ENCODE measurements at regions not wholly inside any gene's neighbourhood (a gene's known extent, or its start where the extent isn't known, plus 50 kb on each side); places are given as distances from the start of the nearest gene placed in this dataset.

DNA sequence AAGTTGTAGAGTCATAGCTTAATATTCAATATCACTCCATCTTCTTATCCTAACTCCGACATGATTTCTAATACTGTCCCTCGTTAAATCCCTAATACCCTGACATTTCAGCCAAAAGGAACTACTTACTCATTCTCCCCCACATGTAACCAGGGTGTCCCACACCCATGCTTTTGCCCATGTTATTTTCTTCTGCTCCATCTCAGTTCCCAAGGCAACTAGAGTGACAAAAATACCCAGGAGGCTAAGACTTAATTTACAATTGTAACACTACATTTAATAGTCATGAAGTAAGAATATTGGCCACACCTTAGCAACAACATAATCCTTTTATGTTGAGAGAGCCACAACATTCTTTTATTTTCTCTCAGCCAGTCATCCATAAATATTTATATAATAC is 248.5 kb upstream of the TGFBR2 start:
- Mint-ChIP-seq H3K27me3 (ENCODE audit: insufficient read depth, low read depth, poor library complexity) (no peaks in the 10 kb centered on the region), H3K27ac (no peak overlapping the region; the same call in 1 of the 2 replicates), H3K9me3 (no peaks in the 10 kb centered on the region), H3K4me3 (no peak overlapping the region), H3K4me1 (peaks cover 2% of the 10 kb centered on the region; the same call in 2 of the 3 replicates), H3K36me3 (ENCODE audit: low read depth) (no peaks in the 10 kb centered on the region)
- TF ChIP-seq, protein P1, sequence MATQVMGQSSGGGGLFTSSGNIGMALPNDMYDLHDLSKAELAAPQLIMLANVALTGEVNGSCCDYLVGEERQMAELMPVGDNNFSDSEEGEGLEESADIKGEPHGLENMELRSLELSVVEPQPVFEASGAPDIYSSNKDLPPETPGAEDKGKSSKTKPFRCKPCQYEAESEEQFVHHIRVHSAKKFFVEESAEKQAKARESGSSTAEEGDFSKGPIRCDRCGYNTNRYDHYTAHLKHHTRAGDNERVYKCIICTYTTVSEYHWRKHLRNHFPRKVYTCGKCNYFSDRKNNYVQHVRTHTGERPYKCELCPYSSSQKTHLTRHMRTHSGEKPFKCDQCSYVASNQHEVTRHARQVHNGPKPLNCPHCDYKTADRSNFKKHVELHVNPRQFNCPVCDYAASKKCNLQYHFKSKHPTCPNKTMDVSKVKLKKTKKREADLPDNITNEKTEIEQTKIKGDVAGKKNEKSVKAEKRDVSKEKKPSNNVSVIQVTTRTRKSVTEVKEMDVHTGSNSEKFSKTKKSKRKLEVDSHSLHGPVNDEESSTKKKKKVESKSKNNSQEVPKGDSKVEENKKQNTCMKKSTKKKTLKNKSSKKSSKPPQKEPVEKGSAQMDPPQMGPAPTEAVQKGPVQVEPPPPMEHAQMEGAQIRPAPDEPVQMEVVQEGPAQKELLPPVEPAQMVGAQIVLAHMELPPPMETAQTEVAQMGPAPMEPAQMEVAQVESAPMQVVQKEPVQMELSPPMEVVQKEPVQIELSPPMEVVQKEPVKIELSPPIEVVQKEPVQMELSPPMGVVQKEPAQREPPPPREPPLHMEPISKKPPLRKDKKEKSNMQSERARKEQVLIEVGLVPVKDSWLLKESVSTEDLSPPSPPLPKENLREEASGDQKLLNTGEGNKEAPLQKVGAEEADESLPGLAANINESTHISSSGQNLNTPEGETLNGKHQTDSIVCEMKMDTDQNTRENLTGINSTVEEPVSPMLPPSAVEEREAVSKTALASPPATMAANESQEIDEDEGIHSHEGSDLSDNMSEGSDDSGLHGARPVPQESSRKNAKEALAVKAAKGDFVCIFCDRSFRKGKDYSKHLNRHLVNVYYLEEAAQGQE (IDR thresholded peaks at IDR 0.05; ENCODE audit: unreplicated experiment) = no peak
- TF ChIP-seq EZH2 (IDR thresholded peaks at IDR 0.05; ENCODE audit: low read depth, unreplicated experiment) = no peak
- TF ChIP-seq CREB1 (CRISPR knock-in tag; IDR thresholded peaks at IDR 0.05; ENCODE audit: low read depth) = no peak
- TF ChIP-seq POLR2AphosphoS5 (IDR thresholded peaks at IDR 0.05; ENCODE audit: low read depth) = no peak
- TF ChIP-seq, protein P2, sequence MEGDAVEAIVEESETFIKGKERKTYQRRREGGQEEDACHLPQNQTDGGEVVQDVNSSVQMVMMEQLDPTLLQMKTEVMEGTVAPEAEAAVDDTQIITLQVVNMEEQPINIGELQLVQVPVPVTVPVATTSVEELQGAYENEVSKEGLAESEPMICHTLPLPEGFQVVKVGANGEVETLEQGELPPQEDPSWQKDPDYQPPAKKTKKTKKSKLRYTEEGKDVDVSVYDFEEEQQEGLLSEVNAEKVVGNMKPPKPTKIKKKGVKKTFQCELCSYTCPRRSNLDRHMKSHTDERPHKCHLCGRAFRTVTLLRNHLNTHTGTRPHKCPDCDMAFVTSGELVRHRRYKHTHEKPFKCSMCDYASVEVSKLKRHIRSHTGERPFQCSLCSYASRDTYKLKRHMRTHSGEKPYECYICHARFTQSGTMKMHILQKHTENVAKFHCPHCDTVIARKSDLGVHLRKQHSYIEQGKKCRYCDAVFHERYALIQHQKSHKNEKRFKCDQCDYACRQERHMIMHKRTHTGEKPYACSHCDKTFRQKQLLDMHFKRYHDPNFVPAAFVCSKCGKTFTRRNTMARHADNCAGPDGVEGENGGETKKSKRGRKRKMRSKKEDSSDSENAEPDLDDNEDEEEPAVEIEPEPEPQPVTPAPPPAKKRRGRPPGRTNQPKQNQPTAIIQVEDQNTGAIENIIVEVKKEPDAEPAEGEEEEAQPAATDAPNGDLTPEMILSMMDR (conservative IDR thresholded peaks at IDR 0.05; ENCODE audit: low read depth in 2 of 2) = no peak
- TF ChIP-seq NANOG (IDR thresholded peaks at IDR 0.05; ENCODE audit: borderline replicate concordance) = no peak
- no peak for TF ChIP-seq ZNF114 (CRISPR knock-in tag; IDR thresholded peaks at IDR 0.05)
- TF ChIP-seq, protein P3, sequence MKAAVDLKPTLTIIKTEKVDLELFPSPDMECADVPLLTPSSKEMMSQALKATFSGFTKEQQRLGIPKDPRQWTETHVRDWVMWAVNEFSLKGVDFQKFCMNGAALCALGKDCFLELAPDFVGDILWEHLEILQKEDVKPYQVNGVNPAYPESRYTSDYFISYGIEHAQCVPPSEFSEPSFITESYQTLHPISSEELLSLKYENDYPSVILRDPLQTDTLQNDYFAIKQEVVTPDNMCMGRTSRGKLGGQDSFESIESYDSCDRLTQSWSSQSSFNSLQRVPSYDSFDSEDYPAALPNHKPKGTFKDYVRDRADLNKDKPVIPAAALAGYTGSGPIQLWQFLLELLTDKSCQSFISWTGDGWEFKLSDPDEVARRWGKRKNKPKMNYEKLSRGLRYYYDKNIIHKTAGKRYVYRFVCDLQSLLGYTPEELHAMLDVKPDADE (IDR thresholded peaks at IDR 0.05) = no peak
- TF ChIP-seq ZNF331 (CRISPR knock-in tag; IDR thresholded peaks at IDR 0.05; ENCODE audit: low read depth) = no peak
- TF ChIP-seq STAT1 (IDR thresholded peaks at IDR 0.05; ENCODE audit: unreplicated experiment) = no peak
- no peak overlapping the region for H3K4me2 ChIP-seq
- ATAC-seq = no peak
- no peaks in the 10 kb centered on the region for H4K20me1 ChIP-seq (replicated peaks; ENCODE audit: insufficient read depth)
- no peaks in the 10 kb centered on the region for H3F3A ChIP-seq (replicated peaks; ENCODE audit: low read depth)
- H3K4me1 ChIP-seq (ENCODE audit: insufficient read depth) = no peaks in the 10 kb centered on the region
- no peak overlapping the region for H3K27ac ChIP-seq (ENCODE audit: low read depth)
- H3K36me3 ChIP-seq (ENCODE audit: insufficient read depth) = no peaks in the 10 kb centered on the region
- H3K79me2 ChIP-seq (replicated peaks; ENCODE audit: insufficient read depth) = no peaks in the 10 kb centered on the region
- no peak for DNase-seq (ENCODE audit: low spot score)
- H2AFZ ChIP-seq = no peak overlapping the region
- H3K9me2 ChIP-seq (ENCODE audit: insufficient read depth) = no peaks in the 10 kb centered on the region
- no peaks in the 10 kb centered on the region for H3K27me3 ChIP-seq (ENCODE audit: insufficient read depth)
- no peak overlapping the region for H3K4me3 ChIP-seq

DNA sequence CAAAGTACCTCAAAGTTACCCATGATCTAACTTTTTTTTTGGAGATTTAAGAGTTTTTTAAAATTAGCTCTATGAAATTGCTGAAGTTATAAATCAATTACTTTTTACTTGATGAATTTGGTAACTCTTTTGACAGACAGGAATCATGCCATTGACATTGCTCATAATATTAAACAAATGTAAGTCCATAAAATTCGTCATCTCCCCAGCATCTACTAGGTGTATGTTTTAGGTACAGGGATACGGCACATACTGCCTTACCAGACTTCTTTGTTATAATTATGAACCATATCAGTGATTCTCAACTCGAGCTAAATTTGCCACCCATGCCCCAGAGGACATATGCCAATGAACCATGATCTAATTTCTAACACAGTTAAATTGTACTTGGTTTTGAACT is 247.5 kb upstream of the TGFBR2 start:
- DNase-seq (ENCODE audit: low spot score) = no peak
- no peaks in the 10 kb centered on the region for H4K20me1 ChIP-seq (replicated peaks; ENCODE audit: insufficient read depth)
- H3K4me3 Mint-ChIP-seq = no peak overlapping the region
- H3K27ac Mint-ChIP-seq = no peak overlapping the region
- H3K4me1 Mint-ChIP-seq = no peaks in the 10 kb centered on the region
- no peaks in the 10 kb centered on the region for H3K36me3 ChIP-seq (ENCODE audit: insufficient read depth)
- H3K27me3 ChIP-seq (ENCODE audit: insufficient read depth) = no peaks in the 10 kb centered on the region
- no peak for ATAC-seq
- no peak overlapping the region for H2AFZ ChIP-seq
- H3K4me3 ChIP-seq = no peak overlapping the region
- peaks cover 2% of the 10 kb centered on the region; the same call in 1 of the 3 replicates for H3K9me3 Mint-ChIP-seq
- H3K9me2 ChIP-seq (ENCODE audit: insufficient read depth) = no peaks in the 10 kb centered on the region
- no peaks in the 10 kb centered on the region for H3K36me3 Mint-ChIP-seq (ENCODE audit: low read depth)
- no peak overlapping the region for H3K27ac ChIP-seq (ENCODE audit: low read depth)
- H3F3A ChIP-seq (replicated peaks; ENCODE audit: low read depth) = no peaks in the 10 kb centered on the region
- no peaks in the 10 kb centered on the region for H3K27me3 Mint-ChIP-seq (ENCODE audit: insufficient read depth, low read depth, poor library complexity)
- no peaks in the 10 kb centered on the region for H3K4me1 ChIP-seq (ENCODE audit: insufficient read depth)
- H3K4me2 ChIP-seq = no peak overlapping the region
- H3K79me2 ChIP-seq (replicated peaks; ENCODE audit: insufficient read depth) = no peaks in the 10 kb centered on the region
- TF ChIP-seq, protein P3 (IDR thresholded peaks at IDR 0.05) = no peak
- TF ChIP-seq CREB1 (CRISPR knock-in tag; IDR thresholded peaks at IDR 0.05; ENCODE audit: low read depth) (no peak), ZNF331 (CRISPR knock-in tag; IDR thresholded peaks at IDR 0.05; ENCODE audit: low read depth) (no peak), EZH2phosphoT487 (IDR thresholded peaks at IDR 0.05; ENCODE audit: unreplicated experiment) (no peak), NANOG (IDR thresholded peaks at IDR 0.05; ENCODE audit: borderline replicate concordance) (no peak), EZH2 (IDR thresholded peaks at IDR 0.05; ENCODE audit: low read depth, unreplicated experiment) (no peak), ZNF114 (CRISPR knock-in tag; IDR thresholded peaks at IDR 0.05) (no peak), JUNB (IDR thresholded peaks at IDR 0.05; ENCODE audit: unreplicated experiment) (no peak), POLR2AphosphoS5 (IDR thresholded peaks at IDR 0.05; ENCODE audit: low read depth) (no peak)
- TF ChIP-seq, protein P2 (conservative IDR thresholded peaks at IDR 0.05; ENCODE audit: low read depth in 2 of 2) = no peak

All from GM23338 (cell line).